DOHH2 (cell line): ENCODE measurements at regions not wholly inside any gene's neighbourhood (a gene's known extent, or its start where the extent isn't known, plus 50 kb on each side); places are given as distances from the start of the nearest gene placed in this dataset.

ENCODE experiments used
- H3F3A ChIP-seq: fragments of 200-600 bp; sonication (generic), shearing (Covaris generic); 2 replicates; pipeline ENCODE4 v1.6.0; 2016; ENCODE audit warnings: antibody characterized with exemption, mild to moderate bottlenecking; ENCODE audit not compliant: control insufficient read depth, insufficient read depth
- H3K27ac ChIP-seq: fragments of 200-600 bp; sonication (generic); 2 replicates; pipeline ENCODE4 v1.5.1; 2014; ENCODE audit warnings: low read depth, mild to moderate bottlenecking, low read length, moderate library complexity
- H3K27me3 ChIP-seq: fragments of 200-600 bp; sonication (generic); 2 replicates; pipeline ENCODE4 v1.6.1; 2014; ENCODE audit warnings: mild to moderate bottlenecking, low read length, mixed read lengths; ENCODE audit not compliant: control insufficient read depth
- H3K36me3 ChIP-seq: fragments of 200-600 bp; sonication (generic); 2 replicates; pipeline ENCODE4 v1.6.1; 2014; ENCODE audit warnings: mild to moderate bottlenecking, low read length, moderate library complexity, mixed read lengths; ENCODE audit not compliant: control insufficient read depth
- H3K4me1 ChIP-seq: fragments of 200-600 bp; sonication (generic); 2 replicates; pipeline ENCODE4 v1.6.1; 2014; ENCODE audit warnings: mild to moderate bottlenecking, low read length, mixed read lengths; ENCODE audit not compliant: control insufficient read depth
- H3K4me2 ChIP-seq: fragments of 200-600 bp; sonication (generic); 2 replicates; pipeline ENCODE4 v1.6.0; 2014; ENCODE audit warnings: mild to moderate bottlenecking, low read length, moderate library complexity
- H3K4me3 ChIP-seq: fragments of 200-600 bp; sonication (generic); 2 replicates; pipeline ENCODE4 v1.5.1; 2014; ENCODE audit warnings: mild to moderate bottlenecking, low read length, mixed read lengths
- H3K79me2 ChIP-seq: fragments of 200-600 bp; sonication (generic); 2 replicates; pipeline ENCODE4 v1.6.1; 2014; ENCODE audit warnings: mild to moderate bottlenecking, low read length, mixed read lengths; ENCODE audit not compliant: control insufficient read depth
- H3K9me2 ChIP-seq: fragments of 200-600 bp; sonication (generic); replicated peaks from 2 replicates; pipeline ENCODE4 v1.6.1; 2014; ENCODE audit warnings: mild to moderate bottlenecking, low read length, mixed read lengths; ENCODE audit not compliant: control insufficient read depth
- H3K9me3 ChIP-seq: fragments of 200-600 bp; sonication (generic); 2 replicates; pipeline ENCODE4 v1.6.1; 2014; ENCODE audit warnings: antibody characterized with exemption, low read length, mixed read lengths; ENCODE audit not compliant: control insufficient read depth, insufficient read depth
- H4K20me1 ChIP-seq: fragments of 200-600 bp; sonication (generic); 2 replicates; pipeline ENCODE4 v1.6.0; 2014; ENCODE audit warnings: low read depth, mild to moderate bottlenecking, antibody characterized with exemption, low read length, moderate library complexity; ENCODE audit not compliant: control insufficient read depth, insufficient read depth
- EZH2phosphoT487 ChIP-seq: fragments of 200-600 bp; sonication (generic); IDR thresholded peaks from 2 replicates; pipeline ENCODE4 v1.6.1; 2017; ENCODE audit warnings: borderline replicate concordance, mild to moderate bottlenecking, antibody characterized with exemption, low read length, moderate library complexity, mixed read lengths
- TF ChIP-seq, protein P1 (sequence below): fragments of 200-600 bp; sonication (generic); IDR thresholded peaks from one replicate; pipeline ENCODE4 v1.5.1; 2014; ENCODE audit warnings: antibody characterized with exemption, mild to moderate bottlenecking, low read depth, low read length; ENCODE audit not compliant: poor library complexity, severe bottlenecking

DNA sequence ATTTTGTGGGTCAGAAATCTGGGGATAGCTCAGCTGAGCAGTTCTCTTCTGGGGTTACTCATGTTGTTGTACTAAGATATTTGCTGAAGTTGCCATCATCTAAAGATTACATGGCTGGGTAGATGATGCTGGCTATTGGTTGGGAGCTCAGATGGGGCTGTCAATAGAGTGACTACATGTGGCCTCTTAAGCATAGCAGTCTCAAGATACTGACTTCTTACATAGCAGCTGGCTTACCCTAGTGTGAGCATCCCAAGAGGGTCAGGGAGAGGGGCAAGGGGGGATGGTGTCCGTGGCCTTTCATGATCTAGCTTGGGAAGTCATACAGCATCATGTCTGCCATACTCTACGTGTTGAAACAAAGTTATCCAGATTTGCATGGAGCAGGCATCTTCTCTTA, 90.1 kb upstream of the HMGA2 start:
- Histone ChIP-seq H3K4me3 (no peak overlapping the region), H3K27ac (no peak overlapping the region), H3K4me2 (no peak overlapping the region), H3K36me3 (no peaks in the 10 kb centered on the region), H3K4me1 (no peaks in the 10 kb centered on the region), H3K9me3 (no peaks in the 10 kb centered on the region), H4K20me1 (no peaks in the 10 kb centered on the region), H3K27me3 (no peaks in the 10 kb centered on the region), H3F3A (no peaks in the 10 kb centered on the region), H3K79me2 (no peaks in the 10 kb centered on the region), H3K9me2 (no peaks in the 10 kb centered on the region)
- TF ChIP-seq, protein P1, sequence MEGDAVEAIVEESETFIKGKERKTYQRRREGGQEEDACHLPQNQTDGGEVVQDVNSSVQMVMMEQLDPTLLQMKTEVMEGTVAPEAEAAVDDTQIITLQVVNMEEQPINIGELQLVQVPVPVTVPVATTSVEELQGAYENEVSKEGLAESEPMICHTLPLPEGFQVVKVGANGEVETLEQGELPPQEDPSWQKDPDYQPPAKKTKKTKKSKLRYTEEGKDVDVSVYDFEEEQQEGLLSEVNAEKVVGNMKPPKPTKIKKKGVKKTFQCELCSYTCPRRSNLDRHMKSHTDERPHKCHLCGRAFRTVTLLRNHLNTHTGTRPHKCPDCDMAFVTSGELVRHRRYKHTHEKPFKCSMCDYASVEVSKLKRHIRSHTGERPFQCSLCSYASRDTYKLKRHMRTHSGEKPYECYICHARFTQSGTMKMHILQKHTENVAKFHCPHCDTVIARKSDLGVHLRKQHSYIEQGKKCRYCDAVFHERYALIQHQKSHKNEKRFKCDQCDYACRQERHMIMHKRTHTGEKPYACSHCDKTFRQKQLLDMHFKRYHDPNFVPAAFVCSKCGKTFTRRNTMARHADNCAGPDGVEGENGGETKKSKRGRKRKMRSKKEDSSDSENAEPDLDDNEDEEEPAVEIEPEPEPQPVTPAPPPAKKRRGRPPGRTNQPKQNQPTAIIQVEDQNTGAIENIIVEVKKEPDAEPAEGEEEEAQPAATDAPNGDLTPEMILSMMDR: no peak
- no peak for TF ChIP-seq EZH2phosphoT487

DNA sequence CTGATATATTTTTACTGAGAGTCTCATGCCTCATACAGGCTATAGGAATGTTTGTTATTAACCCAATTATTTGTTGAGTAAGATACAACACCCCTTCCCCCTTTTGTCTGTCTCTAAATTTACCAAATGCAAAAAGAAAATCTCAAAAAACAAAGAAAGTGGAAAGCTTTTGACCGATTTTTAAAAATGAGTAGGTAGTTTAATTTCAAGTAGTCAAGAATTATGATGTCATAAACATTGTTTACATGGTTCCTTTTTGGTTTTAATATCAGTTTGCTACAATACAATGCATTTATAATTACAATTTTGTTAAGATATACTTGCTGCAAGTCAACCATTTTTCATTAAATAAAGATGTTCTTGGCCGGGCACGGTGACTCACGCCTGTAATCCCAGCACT, 84.7 kb upstream of the HMGA2 start:
- Histone ChIP-seq H3K36me3 (no peaks in the 10 kb centered on the region), H3K27me3 (no peaks in the 10 kb centered on the region), H3K9me3 (no peaks in the 10 kb centered on the region), H4K20me1 (no peaks in the 10 kb centered on the region), H3K27ac (no peak overlapping the region), H3K4me3 (no peak overlapping the region), H3F3A (no peaks in the 10 kb centered on the region), H3K9me2 (no peaks in the 10 kb centered on the region), H3K4me2 (no peak overlapping the region), H3K79me2 (no peaks in the 10 kb centered on the region), H3K4me1 (no peaks in the 10 kb centered on the region)
- TF ChIP-seq EZH2phosphoT487: no peak
- TF ChIP-seq, protein P1: no peak

DNA sequence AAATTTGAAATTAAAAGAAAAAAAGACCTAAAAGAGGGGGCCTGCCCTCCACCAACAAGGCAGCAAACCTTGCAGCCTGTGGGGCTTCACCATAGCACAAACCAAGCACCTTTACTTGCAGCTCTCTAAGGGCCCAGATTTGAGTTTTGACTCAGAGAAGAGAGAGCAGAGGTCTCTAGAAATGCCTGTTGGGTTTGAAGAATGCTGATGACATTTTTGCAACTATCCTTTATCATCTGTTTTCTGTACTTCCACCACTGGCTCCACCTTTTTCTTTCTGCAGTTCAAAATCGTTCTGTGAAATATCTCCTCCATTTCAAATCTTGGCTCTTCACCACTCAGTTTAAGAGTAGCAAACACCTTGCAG, 83.8 kb upstream of the HMGA2 start:
- TF ChIP-seq, protein P1: no peak
- no peak for TF ChIP-seq EZH2phosphoT487
- H3F3A ChIP-seq: no peaks in the 10 kb centered on the region
- H3K79me2 ChIP-seq: no peaks in the 10 kb centered on the region
- H3K27ac ChIP-seq: no peak overlapping the region
- H3K4me2 ChIP-seq: no peak overlapping the region
- no peaks in the 10 kb centered on the region for H4K20me1 ChIP-seq
- no peaks in the 10 kb centered on the region for H3K27me3 ChIP-seq
- no peak overlapping the region for H3K4me3 ChIP-seq
- no peaks in the 10 kb centered on the region for H3K36me3 ChIP-seq
- H3K9me2 ChIP-seq: no peaks in the 10 kb centered on the region
- H3K9me3 ChIP-seq: no peaks in the 10 kb centered on the region
- H3K4me1 ChIP-seq: no peaks in the 10 kb centered on the region
